ENCODE measurements at regions not wholly inside any gene's neighbourhood (a gene's known extent, or its start where the extent isn't known, plus 50 kb on each side); places are given as distances from the start of the nearest gene placed in this dataset.
A peak's percentile ranks its signal among the peaks of the same experiment; 100 is the strongest.

DNA sequence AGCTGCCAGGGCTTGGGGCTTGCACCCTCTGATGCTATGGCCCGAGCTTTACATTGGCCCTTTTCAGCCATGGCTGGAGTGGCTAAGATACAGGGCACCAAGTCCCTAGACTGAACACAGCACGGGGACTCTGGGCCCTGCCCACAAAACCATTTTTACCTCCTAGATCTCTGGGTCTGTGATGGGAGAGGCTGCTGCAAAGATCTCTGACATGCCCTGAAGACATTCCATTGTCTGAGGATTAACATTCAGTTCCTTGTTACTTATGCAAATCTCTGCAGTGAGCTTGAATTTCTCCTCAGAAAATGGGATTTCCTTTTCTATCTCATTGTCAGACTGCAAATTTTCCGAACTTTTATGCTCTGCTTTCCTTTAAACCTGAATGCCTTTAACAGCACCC is 337.0 kb upstream of the SMC2 start:
- no peak for TF ChIP-seq CTCF (IDR thresholded peaks at IDR 0.05; ENCODE audit: extremely low read depth, low read depth, low read length)

GRCh38 chr9:103761466-103761865 is 332.6 kb upstream of the SMC2 start:
- Histone ChIP-seq H3K9me3 (ENCODE audit: low read depth, low read length) (no peaks in the 10 kb centered on the region), H3K4me1 (ENCODE audit: insufficient read depth, low read length) (no peaks in the 10 kb centered on the region), H3K79me2 (ENCODE audit: insufficient read depth, low read length) (no peaks in the 10 kb centered on the region), H3K27me3 (ENCODE audit: insufficient read depth, low read length) (no peaks in the 10 kb centered on the region), H3K4me3 (ENCODE audit: insufficient read depth, low read length) (no peak overlapping the region), H3K36me3 (ENCODE audit: insufficient read depth, low read length) (no peaks in the 10 kb centered on the region), H3K4me2 (ENCODE audit: insufficient read depth, low read length) (no peak overlapping the region), H4K20me1 (ENCODE audit: insufficient read depth, low read length) (no peaks in the 10 kb centered on the region), H3K27ac (ENCODE audit: low read depth, low read length) (no peak overlapping the region), H2AFZ (ENCODE audit: low read length) (no peak overlapping the region)
- DNase-seq (ENCODE audit: insufficient read length, low spot score, missing footprints): no peak
- TF ChIP-seq CTCF (IDR thresholded peaks at IDR 0.05; ENCODE audit: extremely low read depth, low read depth, low read length): no peak

More for the DNA sequence above, 337.0 kb upstream of the SMC2 start:
- H3K9me3 ChIP-seq (ENCODE audit: low read depth, low read length): no peaks in the 10 kb centered on the region
- H2AFZ ChIP-seq (ENCODE audit: low read length): no peak overlapping the region
- no peaks in the 10 kb centered on the region for H3K36me3 ChIP-seq (ENCODE audit: insufficient read depth, low read length)
- H4K20me1 ChIP-seq (ENCODE audit: insufficient read depth, low read length): no peaks in the 10 kb centered on the region
- no peak overlapping the region for H3K4me3 ChIP-seq (ENCODE audit: insufficient read depth, low read length)
- no peaks in the 10 kb centered on the region for H3K79me2 ChIP-seq (ENCODE audit: insufficient read depth, low read length)
- no peaks in the 10 kb centered on the region for H3K4me1 ChIP-seq (ENCODE audit: insufficient read depth, low read length)
- no peaks in the 10 kb centered on the region for H3K27me3 ChIP-seq (ENCODE audit: insufficient read depth, low read length)
- H3K4me2 ChIP-seq (ENCODE audit: insufficient read depth, low read length): no peak overlapping the region
- H3K27ac ChIP-seq (ENCODE audit: low read depth, low read length): no peak overlapping the region
- no peak for DNase-seq (ENCODE audit: insufficient read length, low spot score, missing footprints)

GRCh38 chr9:103789686-103790085 is 304.4 kb upstream of the SMC2 start:
- Histone ChIP-seq H3K27me3 (ENCODE audit: insufficient read depth, low read length) (no peaks in the 10 kb centered on the region), H3K27ac (ENCODE audit: low read depth, low read length) (no peak overlapping the region), H3K4me3 (ENCODE audit: insufficient read depth, low read length) (no peak overlapping the region), H4K20me1 (ENCODE audit: insufficient read depth, low read length) (no peaks in the 10 kb centered on the region), H2AFZ (ENCODE audit: low read length) (no peak overlapping the region), H3K36me3 (ENCODE audit: insufficient read depth, low read length) (no peaks in the 10 kb centered on the region), H3K79me2 (ENCODE audit: insufficient read depth, low read length) (no peaks in the 10 kb centered on the region), H3K9me3 (ENCODE audit: low read depth, low read length) (no peaks in the 10 kb centered on the region), H3K4me1 (ENCODE audit: insufficient read depth, low read length) (no peaks in the 10 kb centered on the region), H3K4me2 (ENCODE audit: insufficient read depth, low read length) (no peak overlapping the region)
- DNase-seq (ENCODE audit: insufficient read length, low spot score, missing footprints): peak; percentile 10
- peak; percentile 39 for TF ChIP-seq CTCF (IDR thresholded peaks at IDR 0.05; ENCODE audit: extremely low read depth, low read depth, low read length)

- no peaks in the 10 kb centered on the region for H3K27me3 ChIP-seq (ENCODE audit: insufficient read depth, low read length)
- DNase-seq (ENCODE audit: insufficient read length, low spot score, missing footprints): no peak
- H3K9me3 ChIP-seq (ENCODE audit: low read depth, low read length): no peaks in the 10 kb centered on the region
- H3K79me2 ChIP-seq (ENCODE audit: insufficient read depth, low read length): no peaks in the 10 kb centered on the region
- H3K4me3 ChIP-seq (ENCODE audit: insufficient read depth, low read length): no peak overlapping the region
- no peak overlapping the region for H3K27ac ChIP-seq (ENCODE audit: low read depth, low read length)
- no peaks in the 10 kb centered on the region for H4K20me1 ChIP-seq (ENCODE audit: insufficient read depth, low read length)
- TF ChIP-seq CTCF (IDR thresholded peaks at IDR 0.05; ENCODE audit: extremely low read depth, low read depth, low read length): no peak
- no peak overlapping the region for H3K4me2 ChIP-seq (ENCODE audit: insufficient read depth, low read length)
- H3K36me3 ChIP-seq (ENCODE audit: insufficient read depth, low read length): no peaks in the 10 kb centered on the region
- H3K4me1 ChIP-seq (ENCODE audit: insufficient read depth, low read length): no peaks in the 10 kb centered on the region
- no peak overlapping the region for H2AFZ ChIP-seq (ENCODE audit: low read length)
These were observed 295.5 kb upstream of the SMC2 start for GRCh38 chr9:103798620-103799019.
